H1 (cell line): ENCODE measurements at regions not wholly inside any gene's neighbourhood (a gene's known extent, or its start where the extent isn't known, plus 50 kb on each side); places are given as distances from the start of the nearest gene placed in this dataset.

ENCODE experiments used
- ASH2L ChIP-seq: fragments of 200-600, 300-600 bp; sonication (generic); IDR thresholded peaks from one replicate; pipeline ENCODE4 v1.7.1; 2017; ENCODE audit warnings: low read length
- ATF3 ChIP-seq: IDR thresholded peaks from 2 replicates; pipeline ENCODE4 v1.6.1; 2011; ENCODE audit warnings: low read depth, mild to moderate bottlenecking, low read length; ENCODE audit not compliant: insufficient read depth
- CHD7 ChIP-seq: fragments of 300-600 bp; sonication (generic); IDR thresholded peaks from 2 replicates; pipeline ENCODE4 v1.7.1; 2012; ENCODE audit warnings: low read length, moderate library complexity, mild to moderate bottlenecking, inconsistent platforms; ENCODE audit not compliant: insufficient replicate concordance
- CTCF ChIP-seq, 3 experiments: IDR thresholded peaks; 1 replicate in 2 of 3; 2 replicates in 1 of 3; pipeline versions ENCODE4 v1.5.1 to v1.6.1; 2011; ENCODE audit warnings: low read length in 3 of 3, mild to moderate bottlenecking in 3 of 3, inconsistent platforms in 2 of 3, low read depth in 1 of 3, moderate library complexity in 1 of 3; ENCODE audit not compliant: insufficient read depth in 1 of 3; ENCODE audit errors: control extremely low read depth in 1 of 3
- EGR1 ChIP-seq: IDR thresholded peaks from 2 replicates; pipeline ENCODE4 v1.6.1; 2011; ENCODE audit warnings: low read depth, low read length, borderline replicate concordance
- EP300 ChIP-seq, 2 experiments: IDR thresholded peaks; 1 replicate in 1 of 2; 2 replicates in 1 of 2; pipeline ENCODE4 v1.6.1; 2011 to 2012; ENCODE audit warnings: low read depth in 2 of 2, low read length in 2 of 2, mild to moderate bottlenecking in 2 of 2, borderline replicate concordance in 1 of 2, inconsistent platforms in 1 of 2, moderate library complexity in 1 of 2
- GTF2F1 ChIP-seq: IDR thresholded peaks from 2 replicates; pipeline ENCODE4 v1.6.1; 2012; ENCODE audit warnings: low read depth, low read length, improper control_type of control experiment, borderline replicate concordance
- NRF1 ChIP-seq: IDR thresholded peaks from 2 replicates; pipeline ENCODE4 v1.6.1; 2011; ENCODE audit warnings: mild to moderate bottlenecking, low read depth, low read length, improper control_type of control experiment
- PHF8 ChIP-seq: fragments of 200-600 bp; sonication (generic); conservative IDR thresholded peaks from 2 replicates; pipeline ENCODE4 v1.7.1; 2012; ENCODE audit warnings: low read depth, mild to moderate bottlenecking, inconsistent platforms, low read length, moderate library complexity

- TF ChIP-seq CHD7 (no peak), CTCF (IDR thresholded peaks at IDR 0.05; ENCODE audit: control extremely low read depth in 1 of 3, insufficient read depth in 1 of 3, low read depth in 1 of 3, low read length in 3 of 3) (no peak), EP300 (IDR thresholded peaks at IDR 0.05; ENCODE audit: borderline replicate concordance in 1 of 2, low read depth in 2 of 2, low read length in 2 of 2) (no peak), PHF8 (no peak), ASH2L (no peak), EGR1 (no peak), NRF1 (no peak), ATF3 (no peak), GTF2F1 (no peak)
Measured at GRCh38 chr12:25768151-25768550, 190.3 kb upstream of the RASSF8 start (continued).
